Caco-2 (cell line): ENCODE measurements at regions not wholly inside any gene's neighbourhood (a gene's known extent, or its start where the extent isn't known, plus 50 kb on each side); places are given as distances from the start of the nearest gene placed in this dataset.

Experiments
- BruUV-seq: library from RNA; stranded (reverse); fragments of 400-500 nt; replicated peaks from 2 replicates; lab custom pipeline; 2021; lab: Mats Ljungman, UMichigan
- CTCF ChIA-PET: fragments of 300-600 bp; sonication (Branson Sonifier 250); formaldehyde crosslinking; loops from one replicate; lab custom pipeline; 2022; ENCODE audit warnings: antibody characterized with exemption; lab: Charles Lee
- POLR2A ChIA-PET: fragments of 300-600 bp; sonication (Branson Sonifier 250); formaldehyde crosslinking; loops from one replicate; lab custom pipeline; 2022; ENCODE audit warnings: antibody characterized with exemption; lab: Charles Lee
- DNase-seq, 2 experiments: peaks; one replicate each; pipeline versions ENCODE4 v3.0.0 to v3.0.0-alpha.2; 2020 to 2022
- H3K27me3 ChIP-seq: replicated peaks from 2 replicates; pipeline ENCODE4 v1.6.0; 2011; ENCODE audit warnings: low read length; ENCODE audit not compliant: control insufficient read depth, insufficient read depth
- H3K36me3 ChIP-seq: 2 replicates; pipeline ENCODE4 v1.5.1; 2011; ENCODE audit warnings: low read length; ENCODE audit not compliant: control insufficient read depth, insufficient read depth
- H3K4me1 ChIP-seq: fragments of 250-450 bp; sonication (Bioruptor Pico); 2 replicates; pipeline ENCODE4 v1.5.1; 2020; ENCODE audit warnings: mild to moderate bottlenecking
- H3K4me3 ChIP-seq: 2 replicates; pipeline ENCODE4 v1.5.1; 2011; ENCODE audit warnings: low read depth, mild to moderate bottlenecking, control low read depth, low read length
- H3K9me3 ChIP-seq: fragments of 250-450 bp; sonication (Bioruptor Pico); 2 replicates; pipeline ENCODE4 v1.5.1; 2020; ENCODE audit warnings: mild to moderate bottlenecking, moderate library complexity
- H3K27ac Mint-ChIP-seq: one replicate; pipeline ENCODE4 v1.8.0; 2022; ENCODE audit warnings: mixed read lengths; ENCODE audit not compliant: unreplicated experiment
- H3K27me3 Mint-ChIP-seq: one replicate; pipeline ENCODE4 v1.8.0; 2022; ENCODE audit warnings: mixed read lengths; ENCODE audit not compliant: insufficient read depth, unreplicated experiment
- H3K36me3 Mint-ChIP-seq: one replicate; pipeline ENCODE4 v1.8.0; 2022; ENCODE audit warnings: mild to moderate bottlenecking, mixed read lengths; ENCODE audit not compliant: insufficient read depth, unreplicated experiment
- H3K4me1 Mint-ChIP-seq: one replicate; pipeline ENCODE4 v1.8.0; 2022; ENCODE audit warnings: low read depth, mixed read lengths; ENCODE audit not compliant: unreplicated experiment
- H3K4me3 Mint-ChIP-seq: one replicate; pipeline ENCODE4 v1.8.0; 2022; ENCODE audit warnings: mild to moderate bottlenecking, moderate library complexity, mixed read lengths; ENCODE audit not compliant: unreplicated experiment
- H3K9me3 Mint-ChIP-seq: one replicate; pipeline ENCODE4 v1.8.0; 2022; ENCODE audit warnings: mixed read lengths; ENCODE audit not compliant: unreplicated experiment
- CTCF ChIP-seq, 2 experiments: fragments of 200-600 bp in 1 of 2; IDR thresholded peaks; 1 replicate in 1 of 2; 2 replicates in 1 of 2; pipeline versions ENCODE4 v1.5.1 to v1.8.0; 2011 to 2022; ENCODE audit warnings: antibody characterized with exemption in 1 of 2, control low read depth in 1 of 2, inconsistent platforms in 1 of 2, low read depth in 1 of 2, low read length in 1 of 2, mild to moderate bottlenecking in 1 of 2, moderate library complexity in 1 of 2; ENCODE audit not compliant: insufficient read depth in 1 of 2, severe bottlenecking in 1 of 2, unreplicated experiment in 1 of 2
- intact Hi-C: fragments of 100-400 bp; cut with micrococcal nuclease; formaldehyde crosslinking; loops from one replicate; pipeline ENCODE4 v1.10.0; 2022; ENCODE audit not compliant: unreplicated experiment

DNA sequence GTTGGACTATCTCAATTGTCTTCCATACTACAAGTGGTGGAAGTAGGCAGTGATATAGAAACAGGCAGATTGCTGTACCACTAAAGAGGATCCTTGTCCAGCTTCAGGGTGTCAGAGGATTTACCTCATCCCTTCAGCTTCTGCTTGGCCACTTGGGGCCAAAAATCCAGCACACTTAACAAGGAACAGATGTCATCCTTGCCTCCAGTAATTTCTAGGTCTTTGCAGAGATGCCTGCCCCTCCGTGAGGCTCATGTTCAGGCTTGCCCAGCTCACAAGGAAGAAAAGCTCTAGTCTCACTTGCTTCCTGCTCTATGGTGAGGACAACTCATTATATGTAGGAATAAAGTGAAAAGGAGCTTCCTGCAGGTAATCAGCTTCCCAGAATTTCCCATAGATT is 510.3 kb downstream of the EPHA3 start:
- ChIA-PET POLR2A (no interaction called here), CTCF (no interaction called here)
- no peaks in the 10 kb centered on the region for H3K36me3 Mint-ChIP-seq
- no TSS peak for BruUV-seq
- peaks cover 18% of the 10 kb centered on the region for H3K4me1 Mint-ChIP-seq
- H3K4me3 Mint-ChIP-seq: no peak overlapping the region
- intact Hi-C loops: no loop called here
- H3K9me3 Mint-ChIP-seq: no peaks in the 10 kb centered on the region
- no peaks in the 10 kb centered on the region for H3K36me3 ChIP-seq
- H3K4me1 ChIP-seq: peaks cover 15% of the 10 kb centered on the region
- no peak overlapping the region for H3K27ac Mint-ChIP-seq
- H3K27me3 ChIP-seq: no peaks in the 10 kb centered on the region
- no peak overlapping the region for H3K4me3 ChIP-seq
- no peaks in the 10 kb centered on the region for H3K9me3 ChIP-seq
- no peaks in the 10 kb centered on the region for H3K27me3 Mint-ChIP-seq
- TF ChIP-seq CTCF (IDR thresholded peaks at IDR 0.05; ENCODE audit: insufficient read depth in 1 of 2, low read depth in 1 of 2, low read length in 1 of 2, severe bottlenecking in 1 of 2, unreplicated experiment in 1 of 2): no peak
- DNase-seq: no peak

DNA sequence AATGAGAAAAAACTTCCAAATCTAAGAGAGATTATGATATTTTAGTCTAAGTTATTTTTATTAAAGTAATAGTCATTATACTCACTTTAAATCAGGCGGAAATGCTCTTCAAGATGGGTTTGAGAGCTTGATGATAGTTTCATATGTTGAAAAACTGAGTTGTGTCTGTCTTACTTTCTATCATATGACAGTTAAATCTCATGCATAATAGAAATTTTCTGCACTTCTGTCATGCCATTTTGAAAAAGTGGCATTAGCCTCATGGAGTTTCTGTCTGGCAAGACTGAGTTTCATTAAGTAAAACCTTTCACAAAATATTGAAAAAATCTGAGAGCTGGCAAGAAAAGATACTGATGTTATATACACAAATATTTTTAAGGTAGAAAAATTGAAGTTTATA is 511.8 kb downstream of the EPHA3 start:
- CTCF ChIA-PET: no interaction called here

GRCh38 chr3:89622063-89622700 is 514.8 kb downstream of the EPHA3 start:
- H3K27ac Mint-ChIP-seq: no peak overlapping the region
- H3K27me3 ChIP-seq: no peaks in the 10 kb centered on the region
- no peak for DNase-seq
- H3K4me3 ChIP-seq: no peak overlapping the region
- TF ChIP-seq CTCF (IDR thresholded peaks at IDR 0.05; ENCODE audit: insufficient read depth in 1 of 2, low read depth in 1 of 2, low read length in 1 of 2, severe bottlenecking in 1 of 2, unreplicated experiment in 1 of 2): no peak
- peaks cover 10% of the 10 kb centered on the region for H3K9me3 Mint-ChIP-seq
- no peaks in the 10 kb centered on the region for H3K36me3 ChIP-seq
- peaks cover 19% of the 10 kb centered on the region for H3K4me1 ChIP-seq
- H3K9me3 ChIP-seq: no peaks in the 10 kb centered on the region; the same call in none of the 2 replicates
- no peak overlapping the region for H3K4me3 Mint-ChIP-seq
- no peaks in the 10 kb centered on the region for H3K36me3 Mint-ChIP-seq
- no peaks in the 10 kb centered on the region for H3K27me3 Mint-ChIP-seq
- BruUV-seq: no TSS peak
- H3K4me1 Mint-ChIP-seq: peaks cover 1% of the 10 kb centered on the region
- ChIA-PET CTCF (no interaction called here), POLR2A (no interaction called here)
- intact Hi-C loops: no loop called here

More for the DNA sequence above, 511.8 kb downstream of the EPHA3 start:
- Mint-ChIP-seq H3K9me3 (no peaks in the 10 kb centered on the region), H3K4me3 (no peak overlapping the region), H3K27me3 (no peaks in the 10 kb centered on the region), H3K27ac (no peak overlapping the region), H3K36me3 (no peaks in the 10 kb centered on the region), H3K4me1 (peaks cover 18% of the 10 kb centered on the region)
- BruUV-seq: no TSS peak
- POLR2A ChIA-PET: no interaction called here
- Histone ChIP-seq H3K27me3 (no peaks in the 10 kb centered on the region), H3K36me3 (no peaks in the 10 kb centered on the region), H3K4me1 (peaks cover 10% of the 10 kb centered on the region; the same call in 1 of the 2 replicates), H3K9me3 (no peaks in the 10 kb centered on the region; the same call in 1 of the 2 replicates), H3K4me3 (no peak overlapping the region)
- no peak for TF ChIP-seq CTCF (IDR thresholded peaks at IDR 0.05; ENCODE audit: insufficient read depth in 1 of 2, low read depth in 1 of 2, low read length in 1 of 2, severe bottlenecking in 1 of 2, unreplicated experiment in 1 of 2)
- intact Hi-C loops: no loop called here
- no peak for DNase-seq
